Spleen (tissue), 7 donors: ENCODE measurements at regions not wholly inside any gene's neighbourhood (a gene's known extent, or its start where the extent isn't known, plus 50 kb on each side); places are given as distances from the start of the nearest gene placed in this dataset.

ENCODE experiments used
- CTCF ChIP-seq, 11 experiments: fragments of 200-600 bp in 7 of 11; fragments of 450-650 bp in 4 of 11; sonication (generic) in 4 of 11; IDR thresholded peaks in 8 of 11; conservative IDR thresholded peaks in 3 of 11; 1 replicate in 7 of 11; 2 replicates in 4 of 11; pipeline versions ENCODE4 v1.4.0 to v1.8.0; 2016 to 2021; ENCODE audit warnings: antibody characterized with exemption in 11 of 11, inconsistent platforms in 4 of 11, mild to moderate bottlenecking in 1 of 11
- POLR2A ChIP-seq, 3 donors: fragments of 450-650 bp; IDR thresholded peaks; one replicate each; pipeline ENCODE4 v1.5.1; 2017; ENCODE audit warnings: antibody characterized with exemption in 3 of 3, mild to moderate bottlenecking in 1 of 3
- donor health status: DM: no; HTN: no; CAD: no; lungs with moderate emphysema.
- donor health status: DM: no; HTN: no; CAD: no.
- donor health status: DM: no; HTN: no; CAD: no.

GRCh38 chr16:47924950-47925349, 230.8 kb downstream of the ABCC12 start:
- no peak for TF ChIP-seq CTCF (IDR thresholded peaks at IDR 0.05 in 8 of 11, conservative IDR thresholded peaks at IDR 0.05 in 3 of 11)
- TF ChIP-seq POLR2A (IDR thresholded peaks at IDR 0.05) = no peak
